HG02973 (cell line): ENCODE measurements at regions not wholly inside any gene's neighbourhood (a gene's known extent, or its start where the extent isn't known, plus 50 kb on each side); places are given as distances from the start of the nearest gene placed in this dataset.
A peak's percentile ranks its signal among the peaks of the same experiment; 100 is the strongest.

Experiments used
- ATAC-seq: cut with Tn5 transposase; IDR thresholded peaks from one replicate; pipeline ENCODE4 v1.9.1; 2021; ENCODE audit warnings: moderate library complexity; ENCODE audit not compliant: unreplicated experiment

DNA sequence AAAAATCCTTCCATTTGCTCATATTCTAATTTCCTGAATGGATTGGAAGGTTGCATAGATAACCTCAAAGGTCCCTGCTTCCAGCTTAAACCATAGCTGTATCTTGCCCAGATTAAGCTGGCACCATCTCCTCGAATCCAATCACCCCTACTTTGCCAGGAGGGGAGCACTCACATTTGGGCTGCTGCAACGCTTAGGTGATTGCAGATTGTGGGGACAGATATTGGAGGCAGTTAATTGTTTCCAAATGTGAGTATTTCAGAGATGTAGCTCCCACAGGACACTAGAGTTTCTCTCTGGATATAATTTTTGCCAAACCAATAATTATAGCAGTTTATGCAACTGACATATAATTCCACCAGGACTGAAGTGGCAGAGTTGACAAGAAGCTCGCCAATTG, 53.5 kb upstream of the ACSL1 start:
- ATAC-seq: no peak

- ATAC-seq: no peak
Measured at GRCh38 chr4:184882276-184882675, 56.5 kb upstream of the ACSL1 start.

- ATAC-seq: no peak
Measured at GRCh38 chr4:184883024-184883423, 57.3 kb upstream of the ACSL1 start.

GRCh38 chr4:184884883-184885282, 59.1 kb upstream of the ACSL1 start:
- ATAC-seq: no peak

DNA sequence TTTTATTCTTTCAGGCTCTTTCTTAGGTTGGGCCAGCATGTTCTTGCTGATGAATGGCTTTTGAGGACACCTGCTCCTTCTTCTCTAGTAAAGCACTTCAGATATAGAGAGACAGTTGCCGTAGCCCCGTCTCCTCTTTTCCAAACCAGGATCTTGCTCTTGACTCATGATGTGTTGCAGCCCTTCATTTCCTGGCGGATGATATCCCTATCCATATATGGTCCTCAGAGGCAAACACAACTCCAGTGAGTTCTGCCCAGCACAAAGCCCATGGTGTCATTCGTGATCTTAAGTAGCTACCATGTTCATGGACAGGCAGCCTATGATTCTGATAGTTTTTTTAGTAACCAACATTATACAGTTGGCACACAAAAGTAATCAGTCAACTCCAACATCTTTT, 59.8 kb upstream of the ACSL1 start:
- no peak for ATAC-seq

GRCh38 chr4:184887333-184887732, 61.6 kb upstream of the ACSL1 start:
- ATAC-seq: no peak

DNA sequence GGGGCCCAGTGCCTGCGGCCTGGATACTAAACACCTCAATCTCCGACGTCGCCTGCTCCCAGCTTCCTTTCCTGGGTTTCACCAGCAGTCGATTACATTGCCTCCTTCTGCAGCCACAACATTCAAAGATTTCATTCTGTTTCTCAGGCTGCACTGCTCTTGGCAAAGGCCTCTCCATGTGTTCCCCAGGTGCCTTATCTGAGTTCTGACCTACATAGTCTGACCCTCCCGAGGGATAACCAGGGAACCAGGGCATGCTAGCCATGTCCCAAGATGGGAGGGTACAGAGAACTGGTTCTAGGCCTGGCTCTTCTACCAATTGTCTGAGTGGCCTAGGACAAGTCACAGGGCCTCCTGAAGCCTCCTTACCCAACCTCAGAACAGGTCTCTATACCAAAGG, 62.2 kb upstream of the ACSL1 start:
- no peak for ATAC-seq

GRCh38 chr4:184889666-184890335, 64.0 kb upstream of the ACSL1 start:
- no peak for ATAC-seq

GRCh38 chr4:184890499-184890898, 64.7 kb upstream of the ACSL1 start:
- ATAC-seq: no peak

DNA sequence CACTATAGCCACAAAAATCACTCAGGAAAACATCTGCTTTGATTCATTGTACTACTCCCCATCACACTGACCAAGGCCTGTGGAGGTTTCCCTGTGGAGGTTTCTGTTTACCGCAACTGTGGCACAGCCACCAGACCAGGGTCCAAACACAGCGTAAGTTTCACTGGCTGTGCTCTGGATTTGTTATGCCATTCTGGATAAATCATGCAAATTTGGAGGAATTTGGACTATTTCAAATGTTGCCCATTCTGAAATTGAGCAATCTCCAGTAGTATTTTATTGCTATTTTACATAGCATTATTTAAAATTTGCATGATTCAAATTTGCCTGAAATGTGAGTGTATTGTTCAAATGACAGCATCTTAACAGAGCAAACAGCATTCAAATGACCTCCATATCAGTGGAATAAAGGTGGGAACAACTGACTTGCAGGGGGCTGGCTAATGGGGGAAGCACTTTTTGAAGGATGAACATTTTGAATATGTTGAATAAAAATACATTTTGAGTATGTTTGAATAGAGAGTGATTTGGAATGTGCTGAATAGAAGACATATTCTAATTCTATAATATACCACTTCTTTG, 66.1 kb upstream of the ACSL1 start:
- no peak for ATAC-seq

DNA sequence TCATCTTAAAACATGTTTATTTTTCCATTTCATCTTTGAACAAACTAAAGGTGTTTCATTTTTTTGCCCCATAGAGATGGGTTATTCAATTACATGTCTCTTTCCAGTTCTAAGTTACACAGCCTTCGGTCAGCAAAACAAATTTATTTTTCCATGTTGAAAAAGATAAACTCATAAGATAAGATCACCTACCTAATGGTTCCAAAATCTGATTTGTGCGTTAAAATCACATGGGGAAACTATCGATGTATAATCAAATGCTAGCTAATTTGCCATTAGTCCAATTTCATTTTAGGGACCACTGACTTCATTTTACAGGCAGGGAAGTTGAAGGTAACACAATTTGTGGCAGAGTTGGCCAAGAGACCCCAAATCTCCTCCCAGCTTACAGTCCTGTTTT, 67.2 kb upstream of the ACSL1 start:
- ATAC-seq: no peak

- no peak for ATAC-seq
Measured at GRCh38 chr4:184893801-184894571, 68.2 kb upstream of the ACSL1 start.

- no peak for ATAC-seq
Measured at GRCh38 chr4:184895012-184895695, 69.4 kb upstream of the ACSL1 start.

DNA sequence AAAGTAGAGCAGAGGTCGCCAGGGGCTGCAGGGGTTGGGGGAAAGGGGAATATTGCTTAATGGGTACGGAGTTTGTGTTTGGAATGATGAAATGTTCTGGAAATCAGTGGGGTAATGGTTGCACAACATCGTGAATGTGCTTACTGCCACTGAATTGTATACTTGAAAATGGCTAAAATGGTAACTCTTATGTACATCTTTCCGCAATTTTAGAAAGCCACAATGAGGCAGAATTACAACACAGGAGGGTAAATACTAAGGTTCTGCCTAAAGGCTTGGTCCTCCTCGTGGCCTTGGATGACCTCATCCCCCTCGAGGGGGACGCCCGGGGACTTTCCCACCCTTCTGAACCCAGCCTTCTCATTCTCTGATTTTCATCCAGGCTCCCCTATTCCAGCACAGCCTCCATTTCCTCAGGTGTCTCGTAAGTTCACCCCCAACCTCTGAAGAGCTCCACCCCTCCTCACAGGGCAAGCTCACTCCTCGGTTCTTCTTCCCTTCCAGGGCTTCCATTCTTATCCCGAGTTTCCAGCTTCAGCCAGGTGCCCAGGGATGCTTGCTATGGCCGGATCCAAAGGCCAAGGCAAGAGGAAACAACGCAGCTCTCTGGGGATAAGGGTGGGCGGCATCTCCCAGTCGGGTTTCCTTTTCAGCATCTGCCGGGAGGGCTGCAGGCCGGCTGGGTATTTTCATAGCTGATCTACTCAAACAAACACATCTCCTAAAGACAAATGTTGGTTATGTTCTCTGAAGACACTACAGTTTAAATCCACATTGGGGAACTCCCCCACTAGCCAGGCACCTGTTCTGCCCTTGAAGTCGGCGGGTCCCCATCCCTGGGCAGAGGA, 71.3 kb upstream of the ACSL1 start:
- peak; percentile 60 for ATAC-seq

- ATAC-seq: no peak
Measured at GRCh38 chr4:184897895-184898294, 72.1 kb upstream of the ACSL1 start.

DNA sequence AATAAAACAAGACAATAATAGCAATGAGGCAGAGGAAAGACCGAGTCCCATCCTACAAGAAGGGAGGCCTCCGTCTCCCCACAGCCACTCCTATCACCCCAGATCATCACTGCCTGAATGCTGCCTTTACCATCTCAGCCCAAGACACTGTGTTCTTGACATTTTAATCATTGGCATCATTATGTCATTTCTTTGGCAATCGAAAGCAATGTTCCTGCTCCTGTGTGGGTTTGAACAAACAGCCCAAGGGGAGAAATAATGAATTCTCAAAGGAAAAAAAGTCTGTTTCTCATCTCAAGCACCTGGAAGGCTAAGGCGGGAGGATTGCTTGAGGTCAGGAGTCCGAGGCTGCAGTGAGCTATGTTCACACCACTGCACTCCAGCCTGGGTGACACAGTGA, 73.0 kb upstream of the ACSL1 start:
- no peak for ATAC-seq

GRCh38 chr4:184899261-184900134, 73.7 kb upstream of the ACSL1 start:
- no peak for ATAC-seq

- ATAC-seq: no peak
Measured at GRCh38 chr4:184900184-184900583, 74.4 kb upstream of the ACSL1 start.

GRCh38 chr4:184902550-184902949, 76.8 kb upstream of the ACSL1 start:
- no peak for ATAC-seq
